ENCODE measurements at regions not wholly inside any gene's neighbourhood (a gene's known extent, or its start where the extent isn't known, plus 50 kb on each side); places are given as distances from the start of the nearest gene placed in this dataset.

GRCh38 chr3:66154444-66154861 lies 66.3 kb upstream of the SLC25A26 start:
- no peak for TF ChIP-seq CSDC2 (CRISPR knock-in tag; IDR thresholded peaks at IDR 0.05)
- TF ChIP-seq CSRNP3 (CRISPR knock-in tag; IDR thresholded peaks at IDR 0.05): no peak
- no peak for TF ChIP-seq TSHZ2 (CRISPR knock-in tag; IDR thresholded peaks at IDR 0.05)
- TF ChIP-seq PATZ1 (CRISPR knock-in tag; IDR thresholded peaks at IDR 0.05; ENCODE audit: borderline replicate concordance): no peak
- TF ChIP-seq PPARA (CRISPR knock-in tag; IDR thresholded peaks at IDR 0.05; ENCODE audit: borderline replicate concordance): no peak
- no peak for TF ChIP-seq CREB5 (CRISPR knock-in tag; IDR thresholded peaks at IDR 0.05; ENCODE audit: low read depth)
- TF ChIP-seq RARB (CRISPR knock-in tag; IDR thresholded peaks at IDR 0.05): no peak
- no peak for TF ChIP-seq GLIS3 (CRISPR knock-in tag; IDR thresholded peaks at IDR 0.05)
- no peak for TF ChIP-seq ISL1 (CRISPR knock-in tag; IDR thresholded peaks at IDR 0.05)
- no peak for TF ChIP-seq OSR1 (CRISPR knock-in tag; IDR thresholded peaks at IDR 0.05)
- TF ChIP-seq ZFP3 (CRISPR knock-in tag; IDR thresholded peaks at IDR 0.05): no peak
- no peak for TF ChIP-seq ZNF8 (CRISPR knock-in tag; IDR thresholded peaks at IDR 0.05)
- no peak for TF ChIP-seq ESRRG (CRISPR knock-in tag; IDR thresholded peaks at IDR 0.05)
- no peak for TF ChIP-seq ZFP30 (CRISPR knock-in tag; IDR thresholded peaks at IDR 0.05)
- no peak for TF ChIP-seq SNAI2 (CRISPR knock-in tag; IDR thresholded peaks at IDR 0.05)
- TF ChIP-seq BACH2 (CRISPR knock-in tag; IDR thresholded peaks at IDR 0.05; ENCODE audit: borderline replicate concordance): no peak
- TF ChIP-seq ZC3H10 (CRISPR knock-in tag; IDR thresholded peaks at IDR 0.05): no peak
- no peak for TF ChIP-seq TCF4 (CRISPR knock-in tag; IDR thresholded peaks at IDR 0.05; ENCODE audit: borderline replicate concordance)
- ATAC-seq: no peak

GRCh38 chr3:66153481-66154443 lies 67.0 kb upstream of the SLC25A26 start:
- TF ChIP-seq CREB5 (CRISPR knock-in tag; IDR thresholded peaks at IDR 0.05; ENCODE audit: low read depth) (no peak), TCF4 (CRISPR knock-in tag; IDR thresholded peaks at IDR 0.05; ENCODE audit: borderline replicate concordance) (no peak), ZNF565 (CRISPR knock-in tag; conservative IDR thresholded peaks at IDR 0.05; ENCODE audit: low read depth) (no peak), ZNF70 (CRISPR knock-in tag; IDR thresholded peaks at IDR 0.05) (no peak), TOX (CRISPR knock-in tag; IDR thresholded peaks at IDR 0.05; ENCODE audit: borderline replicate concordance) (no peak), PPARA (CRISPR knock-in tag; IDR thresholded peaks at IDR 0.05; ENCODE audit: borderline replicate concordance) (no peak), ZNF8 (CRISPR knock-in tag; IDR thresholded peaks at IDR 0.05) (no peak)
- peak; percentile 89 for ATAC-seq

- no peak for ATAC-seq
- TF ChIP-seq BACH2 (CRISPR knock-in tag; IDR thresholded peaks at IDR 0.05; ENCODE audit: borderline replicate concordance) (no peak), TCF4 (CRISPR knock-in tag; IDR thresholded peaks at IDR 0.05; ENCODE audit: borderline replicate concordance) (no peak), ISL1 (CRISPR knock-in tag; IDR thresholded peaks at IDR 0.05) (no peak), ZNF8 (CRISPR knock-in tag; IDR thresholded peaks at IDR 0.05) (no peak), ZFP3 (CRISPR knock-in tag; IDR thresholded peaks at IDR 0.05) (no peak), CSRNP3 (CRISPR knock-in tag; IDR thresholded peaks at IDR 0.05) (no peak), CSDC2 (CRISPR knock-in tag; IDR thresholded peaks at IDR 0.05) (no peak), ZFP30 (CRISPR knock-in tag; IDR thresholded peaks at IDR 0.05) (no peak), PPARA (CRISPR knock-in tag; IDR thresholded peaks at IDR 0.05; ENCODE audit: borderline replicate concordance) (no peak), TOX (CRISPR knock-in tag; IDR thresholded peaks at IDR 0.05; ENCODE audit: borderline replicate concordance) (no peak), TSHZ2 (CRISPR knock-in tag; IDR thresholded peaks at IDR 0.05) (no peak), ZNF565 (CRISPR knock-in tag; conservative IDR thresholded peaks at IDR 0.05; ENCODE audit: low read depth) (no peak)
Observed at GRCh38 chr3:66152336-66152735, 68.5 kb upstream of the SLC25A26 start.
